Activated CD8-positive, alpha-beta memory T cell treated with anti-CD3 and anti-CD28 coated beads for 1 hour (primary cell): ENCODE measurements at regions not wholly inside any gene's neighbourhood (a gene's known extent, or its start where the extent isn't known, plus 50 kb on each side); places are given as distances from the start of the nearest gene placed in this dataset.
"Not testable (repeated sequence)": the region's sequence is repeated elsewhere in the genome, so short reads cannot be mapped to it uniquely, and the experiment has no call there.

Experiments
- DNase-seq, 2 donors: peaks; one replicate each; pipeline ENCODE4 v3.0.0-alpha.2; 2020; ENCODE audit warnings: low read depth in 1 of 2; ENCODE audit errors: extremely low read depth in 1 of 2

- no peak for DNase-seq
Observed at GRCh38 chr3:110644203-110644602, 427.4 kb upstream of the NECTIN3 start.

DNA sequence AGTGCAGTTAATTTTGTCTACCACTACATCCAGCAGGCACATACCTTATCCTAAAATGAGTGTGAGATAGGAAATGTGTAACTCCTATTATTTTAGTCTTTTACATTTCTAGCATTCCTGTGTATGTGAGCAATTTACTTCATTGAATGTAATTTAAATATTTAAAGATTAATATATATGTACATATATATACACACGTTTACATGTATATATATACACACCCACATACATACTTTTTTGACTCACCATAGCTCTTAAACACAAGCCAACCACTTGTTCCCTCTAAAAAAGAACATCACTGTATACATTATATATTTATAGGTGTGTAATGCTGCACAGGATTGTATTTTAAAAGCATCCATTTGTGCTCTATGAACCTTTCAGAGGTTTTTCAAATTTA lies 425.6 kb upstream of the NECTIN3 start:
- DNase-seq, result no peak

GRCh38 chr3:110646496-110646895 lies 425.1 kb upstream of the NECTIN3 start:
- no peak for DNase-seq

- no peak for DNase-seq
Observed at GRCh38 chr3:110647586-110647985, 424.0 kb upstream of the NECTIN3 start.

DNA sequence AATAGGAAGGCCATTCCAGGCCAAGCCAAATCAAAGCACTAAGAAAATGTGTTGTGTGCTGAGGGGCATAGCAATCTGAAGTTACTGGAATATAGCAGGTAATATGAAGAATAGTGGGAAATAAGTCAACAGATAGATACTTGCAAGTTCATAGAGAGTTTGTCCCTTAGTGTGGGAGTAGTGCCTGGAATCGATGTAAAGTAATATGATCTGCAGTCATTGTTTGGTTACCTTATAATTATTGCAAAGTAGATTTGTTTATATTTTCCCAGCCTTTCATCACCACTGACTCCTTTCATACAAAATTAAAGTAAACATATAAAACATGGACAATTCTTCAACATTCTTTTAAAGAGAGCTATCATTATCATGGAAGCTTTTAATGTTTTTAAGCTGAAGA lies 420.9 kb upstream of the NECTIN3 start:
- DNase-seq, result no peak

DNA sequence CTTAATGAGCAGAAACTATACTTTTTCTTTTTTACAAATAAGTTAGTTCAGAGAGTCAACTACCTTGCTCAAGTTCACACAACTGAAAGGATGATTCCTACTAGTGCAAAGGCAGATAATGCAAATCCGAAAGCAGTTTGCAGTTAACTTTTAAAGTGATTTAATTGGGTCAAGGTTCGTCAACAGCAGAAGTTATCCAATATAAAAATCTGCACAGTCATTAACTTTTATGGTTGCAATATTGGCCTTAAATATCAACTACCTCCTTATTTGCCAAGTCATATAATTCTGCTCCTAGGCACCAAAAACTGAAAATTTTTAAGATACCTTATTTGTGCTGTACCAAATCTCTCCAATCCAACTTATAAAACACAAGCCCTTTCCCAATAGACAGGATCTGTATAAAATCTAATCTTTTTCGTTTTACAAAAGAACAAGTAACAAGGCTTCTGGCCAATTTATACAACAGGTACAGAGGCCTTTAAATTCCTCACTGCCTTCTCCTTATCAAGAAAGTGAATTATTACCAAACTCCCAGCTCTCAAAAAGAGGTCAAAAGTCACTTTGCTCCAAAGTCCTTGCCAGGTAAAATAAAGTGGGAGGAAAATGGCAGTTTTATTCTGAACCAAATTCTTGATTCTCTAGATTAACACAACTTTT lies 416.6 kb upstream of the NECTIN3 start:
- no peak for DNase-seq

GRCh38 chr3:110656394-110657025 lies 415.1 kb upstream of the NECTIN3 start:
- DNase-seq, result no peak

DNA sequence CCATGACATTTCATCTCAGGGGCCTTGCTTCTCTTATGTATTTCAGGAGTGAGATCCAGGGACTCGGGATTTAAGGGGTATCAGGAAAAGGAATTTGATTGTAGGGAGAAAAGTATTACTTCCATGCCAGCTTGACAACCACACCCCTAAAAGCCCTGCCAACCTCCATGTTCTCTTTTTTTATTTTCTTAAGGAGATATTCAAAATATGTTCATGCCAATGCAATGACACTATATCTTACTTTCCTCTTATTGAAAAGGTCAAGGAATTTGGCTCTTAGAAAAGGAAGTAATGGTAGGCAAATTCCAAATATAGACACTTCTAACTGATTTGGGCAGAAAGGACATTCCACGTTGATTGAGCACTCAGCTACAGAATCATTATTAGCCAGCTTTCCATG lies 407.5 kb upstream of the NECTIN3 start:
- DNase-seq, result no peak

GRCh38 chr3:110666495-110666894 lies 405.1 kb upstream of the NECTIN3 start:
- DNase-seq, result no peak

DNA sequence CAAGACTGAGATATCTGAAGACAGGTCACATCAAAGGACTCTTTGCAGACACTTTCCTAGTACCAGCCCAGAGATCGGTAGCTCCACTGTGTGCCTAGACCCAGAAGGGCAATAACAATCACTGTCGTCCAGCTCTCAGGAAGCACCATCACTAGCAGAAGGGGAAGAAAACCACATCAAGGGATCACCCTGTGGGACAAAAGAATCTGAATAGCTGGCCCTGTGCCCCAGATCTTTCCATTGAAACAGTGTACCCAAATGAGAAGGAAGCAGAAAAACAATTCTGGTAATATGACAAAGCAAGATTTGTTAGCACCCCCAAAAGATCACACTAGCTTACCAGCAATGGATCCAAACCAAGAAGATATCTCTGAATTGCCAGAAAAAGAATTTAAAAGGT lies 404.4 kb upstream of the NECTIN3 start:
- DNase-seq, result no peak

- no peak for DNase-seq
Observed at GRCh38 chr3:110670407-110670806, 401.2 kb upstream of the NECTIN3 start.

DNA sequence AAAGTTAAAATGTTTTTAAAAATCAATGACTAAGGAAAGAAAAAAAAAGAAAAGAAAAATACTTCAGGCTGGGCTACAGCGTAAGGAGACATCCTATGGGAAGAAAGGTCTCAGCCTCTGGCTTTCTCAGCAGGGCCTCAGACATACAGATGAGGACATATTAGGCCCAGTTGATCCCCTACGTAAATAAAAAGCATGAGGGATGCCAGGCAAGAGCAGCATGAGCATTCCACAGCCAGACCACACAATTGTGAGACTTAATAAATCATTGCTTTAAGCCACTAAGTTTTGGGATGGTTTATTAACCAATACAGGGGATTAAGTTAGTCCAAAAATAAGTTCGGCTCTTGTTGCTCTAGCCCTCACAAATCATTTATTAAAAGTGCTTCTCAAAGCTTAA lies 394.1 kb upstream of the NECTIN3 start:
- DNase-seq, result no peak

GRCh38 chr3:110679285-110679684 lies 392.3 kb upstream of the NECTIN3 start:
- no peak for DNase-seq

- DNase-seq, result no peak
Observed at GRCh38 chr3:110680450-110680849, 391.2 kb upstream of the NECTIN3 start.

GRCh38 chr3:110684466-110684865 lies 387.1 kb upstream of the NECTIN3 start:
- no peak for DNase-seq

- DNase-seq, result no peak
Observed at GRCh38 chr3:110685630-110686029, 386.0 kb upstream of the NECTIN3 start.

GRCh38 chr3:110686701-110687100 lies 384.9 kb upstream of the NECTIN3 start:
- DNase-seq, result no peak

DNA sequence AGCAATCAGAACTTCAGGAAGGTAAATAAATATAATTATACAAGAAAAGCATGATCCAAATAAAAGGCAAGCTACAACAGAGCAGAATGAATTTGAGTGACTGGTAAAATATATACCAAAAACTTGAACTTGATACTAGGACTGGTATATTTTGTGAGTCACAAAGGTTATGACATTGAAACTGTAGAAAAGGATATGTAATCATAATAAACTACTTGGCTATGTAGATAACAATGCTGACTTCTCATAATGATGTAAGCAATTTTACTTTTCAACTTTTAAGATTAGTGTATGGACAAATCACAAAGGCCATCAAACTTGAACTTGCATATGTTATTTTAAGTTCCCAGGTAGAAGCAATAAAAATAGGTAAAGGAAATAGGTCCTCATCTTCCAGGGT lies 384.5 kb upstream of the NECTIN3 start:
- DNase-seq, result no peak

DNA sequence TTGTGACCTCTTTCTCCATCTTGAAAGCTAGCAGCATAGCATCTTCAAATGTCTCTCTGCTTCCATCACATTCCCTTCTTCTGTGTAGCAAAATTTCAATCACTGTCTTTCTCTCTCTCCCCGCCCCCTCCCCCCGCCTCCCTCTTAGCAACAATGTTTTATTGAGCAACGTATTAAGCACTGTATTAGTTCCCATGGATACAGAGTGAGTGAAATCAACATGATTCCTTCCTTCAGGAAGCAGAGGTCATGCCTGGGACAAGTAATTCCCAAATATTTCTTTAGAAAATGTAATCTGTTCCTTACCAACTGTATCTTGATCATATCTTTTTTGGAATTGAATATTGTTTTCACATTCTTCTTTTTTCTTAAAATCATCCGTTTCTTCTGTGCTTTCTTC lies 373.7 kb upstream of the NECTIN3 start:
- DNase-seq, result no peak

DNA sequence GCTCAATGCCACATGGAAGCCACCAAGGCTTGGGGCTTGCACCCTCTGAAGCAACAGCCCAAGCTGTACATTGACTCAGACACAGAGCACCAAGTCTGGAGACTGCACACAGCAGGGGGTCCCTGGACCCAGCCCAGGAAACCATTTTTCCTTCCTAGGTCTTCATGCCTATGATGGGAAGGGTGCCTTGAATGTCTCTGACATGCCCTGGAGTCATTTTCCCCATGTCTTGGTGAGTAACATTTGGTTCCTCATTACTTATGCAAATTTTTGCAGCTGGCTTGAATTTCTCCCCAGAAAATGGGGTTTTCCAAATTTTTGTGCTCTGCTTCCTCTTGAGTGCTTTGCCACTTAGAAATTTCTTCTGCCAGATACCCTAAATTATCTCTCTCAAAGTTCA lies 367.3 kb upstream of the NECTIN3 start:
- not testable (repeated sequence) for DNase-seq

DNA sequence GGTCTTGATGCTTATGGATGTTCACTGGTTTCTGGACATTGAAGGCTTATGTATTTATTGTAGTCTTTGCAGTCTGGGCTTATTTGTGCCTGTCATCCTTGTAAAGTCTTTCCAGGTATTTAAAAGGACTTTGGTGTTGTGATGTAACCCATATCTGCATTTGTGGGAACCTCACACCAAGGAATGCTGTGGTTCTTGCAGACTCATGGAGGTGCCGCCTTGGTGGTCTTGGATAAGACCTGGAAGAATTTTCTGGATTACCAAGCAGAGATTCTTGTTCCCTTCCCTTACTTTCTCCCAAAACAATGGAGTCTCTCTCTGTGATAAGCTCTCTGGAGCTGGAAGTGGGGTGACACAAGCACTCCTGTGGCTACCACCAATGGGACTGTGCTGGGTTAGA lies 363.5 kb upstream of the NECTIN3 start:
- no peak for DNase-seq

GRCh38 chr3:110710156-110710555 lies 361.5 kb upstream of the NECTIN3 start:
- DNase-seq, result no peak

GRCh38 chr3:110710603-110711002 lies 361.0 kb upstream of the NECTIN3 start:
- no peak for DNase-seq
